Calu3 (cell line): ENCODE measurements at regions not wholly inside any gene's neighbourhood (a gene's known extent, or its start where the extent isn't known, plus 50 kb on each side); places are given as distances from the start of the nearest gene placed in this dataset.

Source experiments
- BruUV-seq: library from RNA; stranded (reverse); fragments of 400-500 nt; replicated peaks from 2 replicates; lab custom pipeline; 2021; lab: Mats Ljungman, UMichigan
- CTCF ChIA-PET: fragments of 300-600 bp; sonication (Branson Sonifier 250); formaldehyde crosslinking; loops from one replicate; lab custom pipeline; 2022; ENCODE audit warnings: antibody characterized with exemption; lab: Charles Lee
- DNase-seq: peaks from one replicate; pipeline ENCODE4 v3.0.0; 2022
- H3K27ac Mint-ChIP-seq: one replicate; pipeline ENCODE4 v1.8.0; 2022; ENCODE audit warnings: mixed read lengths; ENCODE audit not compliant: unreplicated experiment
- H3K27me3 Mint-ChIP-seq: one replicate; pipeline ENCODE4 v1.8.0; 2022; ENCODE audit warnings: mixed read lengths; ENCODE audit not compliant: unreplicated experiment
- H3K36me3 Mint-ChIP-seq: one replicate; pipeline ENCODE4 v1.8.0; 2022; ENCODE audit warnings: mild to moderate bottlenecking, moderate library complexity, mixed read lengths; ENCODE audit not compliant: insufficient read depth, unreplicated experiment
- H3K4me1 Mint-ChIP-seq: one replicate; pipeline ENCODE4 v1.8.0; 2022; ENCODE audit warnings: mild to moderate bottlenecking, low read depth, mixed read lengths; ENCODE audit not compliant: unreplicated experiment
- H3K4me3 Mint-ChIP-seq: one replicate; pipeline ENCODE4 v1.8.0; 2022; ENCODE audit warnings: mild to moderate bottlenecking, low read depth, moderate library complexity, mixed read lengths; ENCODE audit not compliant: unreplicated experiment
- H3K9me3 Mint-ChIP-seq: one replicate; pipeline ENCODE4 v1.8.0; 2022; ENCODE audit warnings: low read depth, mixed read lengths; ENCODE audit not compliant: unreplicated experiment
- CTCF ChIP-seq: fragments of 200-600 bp; IDR thresholded peaks from one replicate; pipeline ENCODE4 v1.8.0; 2022; ENCODE audit warnings: antibody characterized with exemption; ENCODE audit not compliant: unreplicated experiment
- intact Hi-C: fragments of 100-400 bp; cut with micrococcal nuclease; formaldehyde crosslinking; loops from one replicate; pipeline ENCODE4 v1.10.0; 2022; ENCODE audit not compliant: unreplicated experiment

- no peaks in the 10 kb centered on the region for H3K36me3 Mint-ChIP-seq
- H3K4me1 Mint-ChIP-seq: no peaks in the 10 kb centered on the region
- CTCF ChIA-PET: no interaction called here
- BruUV-seq: no TSS peak
- no peaks in the 10 kb centered on the region for H3K9me3 Mint-ChIP-seq
- intact Hi-C loops: no loop called here
- no peak overlapping the region for H3K4me3 Mint-ChIP-seq
- no peaks in the 10 kb centered on the region for H3K27me3 Mint-ChIP-seq
- no peak overlapping the region for H3K27ac Mint-ChIP-seq
- no peak for DNase-seq
- TF ChIP-seq CTCF: no peak
These were observed 126.8 kb downstream of the RTL3 start for GRCh38 chrX:78532363-78532762.

- CTCF ChIA-PET: no interaction called here
- Mint-ChIP-seq H3K27me3 (no peaks in the 10 kb centered on the region), H3K27ac (no peak overlapping the region), H3K9me3 (no peaks in the 10 kb centered on the region), H3K4me1 (no peaks in the 10 kb centered on the region), H3K36me3 (no peaks in the 10 kb centered on the region), H3K4me3 (no peak overlapping the region)
- no peak for TF ChIP-seq CTCF
- BruUV-seq: no TSS peak
- no peak for DNase-seq
- intact Hi-C loops: no loop called here
These were observed 131.3 kb downstream of the RTL3 start for GRCh38 chrX:78527818-78528217.

DNA sequence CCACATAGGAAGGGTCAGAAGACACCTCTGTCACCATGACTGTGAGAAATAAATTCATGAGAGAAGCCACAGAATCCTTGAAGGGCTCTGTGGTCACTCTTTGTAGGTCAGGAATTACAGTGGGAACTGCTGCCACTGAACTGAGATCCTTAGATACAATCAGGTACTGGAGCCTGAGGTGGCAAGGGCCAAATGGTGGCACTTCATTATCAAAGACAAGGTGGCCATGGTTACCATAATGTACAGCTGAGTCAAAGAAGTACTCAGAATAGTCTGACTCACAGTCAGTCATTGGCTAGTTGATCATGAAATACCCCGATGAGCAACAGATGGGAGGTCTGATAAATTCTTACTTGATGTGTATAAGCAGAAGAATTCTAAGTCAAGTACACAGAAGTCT lies 131.9 kb downstream of the RTL3 start:
- no peaks in the 10 kb centered on the region for H3K27me3 Mint-ChIP-seq
- H3K4me1 Mint-ChIP-seq: no peaks in the 10 kb centered on the region
- H3K4me3 Mint-ChIP-seq: no peak overlapping the region
- H3K27ac Mint-ChIP-seq: no peak overlapping the region
- no TSS peak for BruUV-seq
- CTCF ChIA-PET: no interaction called here
- no peaks in the 10 kb centered on the region for H3K9me3 Mint-ChIP-seq
- H3K36me3 Mint-ChIP-seq: no peaks in the 10 kb centered on the region
- no peak for DNase-seq
- no peak for TF ChIP-seq CTCF
- intact Hi-C loops: no loop called here

GRCh38 chrX:78522601-78523000 lies 136.5 kb downstream of the RTL3 start:
- no peak for TF ChIP-seq CTCF
- H3K4me3 Mint-ChIP-seq: no peak overlapping the region
- H3K36me3 Mint-ChIP-seq: no peaks in the 10 kb centered on the region
- intact Hi-C loops: no loop called here
- BruUV-seq: no TSS peak
- no peak overlapping the region for H3K27ac Mint-ChIP-seq
- no peak for DNase-seq
- H3K27me3 Mint-ChIP-seq: no peaks in the 10 kb centered on the region
- no peaks in the 10 kb centered on the region for H3K9me3 Mint-ChIP-seq
- no peaks in the 10 kb centered on the region for H3K4me1 Mint-ChIP-seq
- CTCF ChIA-PET: no interaction called here
